BLaER1 (cell line): ENCODE measurements at regions not wholly inside any gene's neighbourhood (a gene's known extent, or its start where the extent isn't known, plus 50 kb on each side); places are given as distances from the start of the nearest gene placed in this dataset.
"Not testable (repeated sequence)": the region's sequence is repeated elsewhere in the genome, so short reads cannot be mapped to it uniquely, and the experiment has no call there.

Experiments used
- H3K27ac ChIP-seq: shearing (Covaris generic); formaldehyde crosslinking; 2 replicates; pipeline ENCODE4 v1.8.1; 2022
- H3K27me3 ChIP-seq: shearing (Covaris generic); formaldehyde crosslinking; 2 replicates; pipeline ENCODE4 v1.8.1; 2022
- H3K36me3 ChIP-seq: shearing (Covaris generic); formaldehyde crosslinking; 2 replicates; pipeline ENCODE4 v1.8.1; 2022
- H3K4me1 ChIP-seq: shearing (Covaris generic); formaldehyde crosslinking; 2 replicates; pipeline ENCODE4 v1.8.1; 2022
- H3K4me2 ChIP-seq: shearing (Covaris generic); formaldehyde crosslinking; 2 replicates; pipeline ENCODE4 v1.8.1; 2022
- H3K4me3 ChIP-seq: shearing (Covaris generic); formaldehyde crosslinking; 2 replicates; pipeline ENCODE4 v1.8.1; 2022
- H3K9ac ChIP-seq: shearing (Covaris generic); formaldehyde crosslinking; 2 replicates; pipeline ENCODE4 v1.8.1; 2022
- H3K9me3 ChIP-seq: shearing (Covaris generic); formaldehyde crosslinking; 2 replicates; pipeline ENCODE4 v1.8.1; 2022
- H4K20me1 ChIP-seq: shearing (Covaris generic); formaldehyde crosslinking; 2 replicates; pipeline ENCODE4 v1.8.1; 2022
- Cebpa-rat ChIP-seq: shearing (Covaris generic); IDR thresholded peaks from 2 replicates; pipeline ENCODE4 v1.8.1; 2022

DNA sequence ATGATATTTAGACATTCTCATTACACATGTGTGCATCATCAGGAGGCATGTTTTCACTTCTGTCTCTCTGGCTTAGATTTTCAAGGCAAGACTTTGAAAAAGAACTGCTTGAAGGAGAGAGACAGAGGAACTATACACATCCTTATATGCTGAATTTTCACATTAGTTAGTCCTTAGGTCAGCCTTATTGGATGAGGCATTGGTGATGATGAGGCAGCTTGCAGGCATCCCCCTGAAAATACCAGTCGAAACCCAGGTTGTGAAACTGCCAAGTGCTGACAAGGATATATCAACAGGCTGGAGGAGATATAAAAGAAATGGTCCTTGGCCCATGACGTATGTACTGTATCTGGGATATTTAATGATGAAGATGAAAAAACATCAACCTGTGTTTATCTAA lies 297.2 kb upstream of the AADAT start:
- Histone ChIP-seq H3K4me3 (no peak overlapping the region), H4K20me1 (no peaks in the 10 kb centered on the region), H3K36me3 (no peaks in the 10 kb centered on the region), H3K27ac (no peak overlapping the region), H3K9ac (no peak overlapping the region), H3K4me1 (peaks cover 14% of the 10 kb centered on the region), H3K9me3 (peaks cover 6% of the 10 kb centered on the region; the same call in 1 of the 2 replicates), H3K27me3 (no peaks in the 10 kb centered on the region), H3K4me2 (no peak overlapping the region)
- no peak for TF ChIP-seq Cebpa-rat

DNA sequence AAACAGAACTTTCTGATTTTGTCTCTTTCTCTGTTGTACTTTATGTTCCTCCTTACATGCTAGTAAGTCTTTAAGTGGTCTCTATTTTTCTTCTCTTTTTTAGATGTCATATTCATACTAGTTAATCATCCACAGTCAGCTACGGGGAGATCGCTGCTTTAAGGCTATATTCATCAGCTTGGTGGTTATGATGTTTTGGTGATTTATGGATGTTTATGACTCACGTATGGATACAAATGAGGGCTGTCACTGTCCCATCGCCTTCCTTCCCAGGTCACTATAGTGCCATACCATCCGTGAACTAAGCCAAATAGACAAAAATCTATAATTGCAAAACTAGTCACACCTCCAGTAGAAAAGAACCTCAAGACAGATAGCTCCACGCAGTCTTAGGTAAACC lies 296.8 kb upstream of the AADAT start:
- Histone ChIP-seq H3K9me3 (peaks cover 6% of the 10 kb centered on the region; the same call in 1 of the 2 replicates), H3K9ac (no peak overlapping the region), H3K27ac (no peak overlapping the region), H4K20me1 (no peaks in the 10 kb centered on the region), H3K27me3 (no peaks in the 10 kb centered on the region), H3K4me2 (no peak overlapping the region), H3K36me3 (no peaks in the 10 kb centered on the region), H3K4me3 (no peak overlapping the region), H3K4me1 (peaks cover 11% of the 10 kb centered on the region)
- TF ChIP-seq Cebpa-rat, result no peak

GRCh38 chr4:170374770-170375169 lies 285.0 kb upstream of the AADAT start:
- no peak for TF ChIP-seq Cebpa-rat
- H3K9me3 ChIP-seq, result peaks cover 21% of the 10 kb centered on the region
- no peaks in the 10 kb centered on the region for H3K27me3 ChIP-seq
- H3K4me1 ChIP-seq, result no peaks in the 10 kb centered on the region
- H4K20me1 ChIP-seq, result no peaks in the 10 kb centered on the region
- H3K9ac ChIP-seq, result no peak overlapping the region
- H3K27ac ChIP-seq, result no peak overlapping the region
- H3K4me2 ChIP-seq, result no peak overlapping the region
- no peaks in the 10 kb centered on the region for H3K36me3 ChIP-seq
- no peak overlapping the region for H3K4me3 ChIP-seq

GRCh38 chr4:170348945-170349344 lies 259.2 kb upstream of the AADAT start:
- Histone ChIP-seq H3K4me2 (no peak overlapping the region), H3K4me1 (no peaks in the 10 kb centered on the region), H3K4me3 (no peak overlapping the region), H3K9me3 (no peaks in the 10 kb centered on the region), H4K20me1 (no peaks in the 10 kb centered on the region), H3K9ac (no peak overlapping the region), H3K27me3 (no peaks in the 10 kb centered on the region), H3K36me3 (no peaks in the 10 kb centered on the region), H3K27ac (no peak overlapping the region)
- TF ChIP-seq Cebpa-rat, result no peak

DNA sequence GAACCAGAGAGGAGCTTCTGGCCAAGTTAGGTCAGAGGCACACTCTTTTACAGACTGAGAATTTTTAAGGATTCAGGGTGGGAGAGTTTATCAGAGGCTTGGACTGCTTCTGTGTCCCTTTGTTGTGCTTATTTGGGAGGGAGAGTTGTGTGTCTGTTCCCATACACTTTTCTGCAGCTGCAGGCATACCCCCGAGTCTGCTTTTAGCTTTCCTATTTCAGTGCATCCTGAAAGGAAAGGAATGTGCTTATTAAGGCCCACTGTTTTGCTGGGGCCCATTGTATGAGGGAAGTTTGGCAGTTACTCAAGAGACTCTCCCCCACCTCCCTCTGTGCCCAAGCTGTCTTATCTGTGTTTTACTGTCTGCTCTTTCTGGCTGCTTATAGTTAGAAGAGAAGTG lies 257.4 kb upstream of the AADAT start:
- H3K4me1 ChIP-seq, H3K27ac ChIP-seq, H3K36me3 ChIP-seq, H3K9ac ChIP-seq, H3K9me3 ChIP-seq, H3K4me2 ChIP-seq, H4K20me1 ChIP-seq, H3K27me3 ChIP-seq, H3K4me3 ChIP-seq: not testable (repeated sequence)

DNA sequence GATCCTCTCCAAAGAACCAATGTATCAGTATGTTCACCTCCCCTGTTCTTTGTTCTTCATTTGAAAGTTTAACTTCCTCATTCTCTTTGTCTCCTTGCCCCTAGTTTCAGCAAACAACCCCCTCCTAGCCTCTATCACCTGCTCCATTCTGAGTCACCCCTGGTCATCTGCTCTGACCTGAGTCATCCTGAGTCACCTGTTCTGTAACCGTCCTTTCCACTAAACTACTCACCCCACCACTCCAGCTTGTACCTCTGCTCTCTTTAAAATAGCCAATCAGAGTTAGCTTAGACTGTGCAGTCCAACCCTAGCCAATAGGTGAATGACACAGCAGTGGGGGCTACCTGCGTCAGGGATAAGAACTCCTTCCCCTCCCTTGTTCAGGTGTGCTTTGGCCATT lies 249.8 kb upstream of the AADAT start:
- Histone ChIP-seq H3K4me3 (no peak overlapping the region), H3K9ac (no peak overlapping the region), H3K36me3 (no peaks in the 10 kb centered on the region), H3K27ac (no peak overlapping the region), H3K4me1 (no peaks in the 10 kb centered on the region), H3K27me3 (no peaks in the 10 kb centered on the region), H4K20me1 (no peaks in the 10 kb centered on the region), H3K9me3 (peaks cover 8% of the 10 kb centered on the region), H3K4me2 (no peak overlapping the region)
- TF ChIP-seq Cebpa-rat, result no peak

- Histone ChIP-seq H3K4me1 (no peaks in the 10 kb centered on the region), H3K36me3 (no peaks in the 10 kb centered on the region), H3K9ac (no peak overlapping the region), H3K27me3 (no peaks in the 10 kb centered on the region), H4K20me1 (no peaks in the 10 kb centered on the region), H3K4me3 (no peak overlapping the region), H3K27ac (no peak overlapping the region), H3K9me3 (peaks cover 8% of the 10 kb centered on the region), H3K4me2 (no peak overlapping the region)
- no peak for TF ChIP-seq Cebpa-rat
Measured at GRCh38 chr4:170336238-170336775, 246.6 kb upstream of the AADAT start.

DNA sequence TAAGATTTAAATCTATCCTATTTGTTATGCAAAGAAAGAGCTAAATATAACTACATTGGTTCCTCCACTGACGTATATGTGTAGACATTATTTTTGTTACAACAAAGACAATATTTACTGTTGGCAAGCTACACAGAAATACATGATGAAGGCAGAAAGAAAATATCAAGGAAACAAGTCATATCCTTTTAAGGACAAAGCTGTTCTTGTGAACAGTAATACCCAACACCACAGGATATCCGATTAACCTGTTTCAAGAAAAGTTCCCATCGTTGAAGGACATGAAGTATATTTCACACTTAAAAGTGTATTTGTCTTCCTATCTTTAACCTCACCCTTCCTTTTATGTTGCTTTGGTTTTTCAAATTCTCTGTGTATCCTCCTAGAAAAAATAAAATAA lies 235.8 kb upstream of the AADAT start:
- no peaks in the 10 kb centered on the region for H3K36me3 ChIP-seq
- H3K27ac ChIP-seq, result no peak overlapping the region
- H3K4me3 ChIP-seq, result no peak overlapping the region
- H3K27me3 ChIP-seq, result no peaks in the 10 kb centered on the region
- H3K9ac ChIP-seq, result no peak overlapping the region
- no peaks in the 10 kb centered on the region for H4K20me1 ChIP-seq
- peak overlapping the region; percentile 44 for H3K4me2 ChIP-seq
- no peak for TF ChIP-seq Cebpa-rat
- H3K4me1 ChIP-seq, result peaks cover 10% of the 10 kb centered on the region
- peaks cover 15% of the 10 kb centered on the region for H3K9me3 ChIP-seq

- no peak for TF ChIP-seq Cebpa-rat
- Histone ChIP-seq H3K9me3 (peaks cover 15% of the 10 kb centered on the region), H3K4me1 (peaks cover 10% of the 10 kb centered on the region)
Measured at GRCh38 chr4:170323623-170324022, 233.9 kb upstream of the AADAT start.

GRCh38 chr4:170307182-170307581 lies 217.4 kb upstream of the AADAT start:
- no peak overlapping the region for H3K4me2 ChIP-seq
- H3K9me3 ChIP-seq, result no peaks in the 10 kb centered on the region
- no peak overlapping the region for H3K4me3 ChIP-seq
- no peaks in the 10 kb centered on the region for H3K36me3 ChIP-seq
- H3K27ac ChIP-seq, result no peak overlapping the region
- no peaks in the 10 kb centered on the region for H4K20me1 ChIP-seq
- no peaks in the 10 kb centered on the region for H3K27me3 ChIP-seq
- no peak overlapping the region for H3K9ac ChIP-seq
- no peaks in the 10 kb centered on the region for H3K4me1 ChIP-seq
- TF ChIP-seq Cebpa-rat, result no peak

More at GRCh38 chr4:170323623-170324022, 233.9 kb upstream of the AADAT start:
- Histone ChIP-seq H4K20me1 (no peaks in the 10 kb centered on the region), H3K27ac (no peak overlapping the region), H3K9ac (no peak overlapping the region), H3K4me2 (no peak overlapping the region), H3K27me3 (no peaks in the 10 kb centered on the region), H3K4me3 (no peak overlapping the region), H3K36me3 (no peaks in the 10 kb centered on the region)

DNA sequence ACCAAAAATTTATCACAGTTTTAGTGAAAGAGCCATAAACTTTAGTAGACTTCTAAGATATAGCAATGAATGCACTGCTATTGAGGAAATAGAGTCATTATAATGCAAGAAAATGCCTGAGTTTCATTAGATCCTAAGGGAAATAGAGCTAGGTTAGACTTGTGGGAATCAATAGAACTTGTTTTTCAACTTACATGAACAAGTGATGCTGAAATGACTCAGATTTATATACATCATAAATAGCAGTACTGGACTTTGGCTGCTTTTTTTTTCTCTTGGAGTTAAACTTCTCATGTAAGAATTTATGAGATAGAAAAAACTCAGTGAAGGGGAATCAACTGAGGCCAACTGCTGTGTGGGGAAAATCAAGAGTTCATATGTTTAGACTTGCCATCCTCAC lies 216.5 kb upstream of the AADAT start:
- Histone ChIP-seq H3K4me3 (no peak overlapping the region), H3K9ac (no peak overlapping the region), H3K4me1 (no peaks in the 10 kb centered on the region), H3K4me2 (no peak overlapping the region), H3K27ac (no peak overlapping the region), H3K9me3 (no peaks in the 10 kb centered on the region), H3K36me3 (no peaks in the 10 kb centered on the region), H4K20me1 (no peaks in the 10 kb centered on the region), H3K27me3 (no peaks in the 10 kb centered on the region)
- no peak for TF ChIP-seq Cebpa-rat
